Heart left ventricle (tissue), 16 donors: ENCODE measurements at regions not wholly inside any gene's neighbourhood (a gene's known extent, or its start where the extent isn't known, plus 50 kb on each side); places are given as distances from the start of the nearest gene placed in this dataset.

Experiments
- ATAC-seq, 4 donors: fragments of 200-7000 bp; cut with Tn5 transposase; one replicate each; pipeline ENCODE4 v1.9.1; 2020 to 2022; ENCODE audit warnings: moderate library complexity in 4 of 4, mild to moderate bottlenecking in 3 of 4, moderate number of reproducible peaks in 1 of 4
- DNase-seq, 5 donors: peaks; one replicate each; pipeline ENCODE4 v3.0.0-alpha.2; 2020
- H3K27ac ChIP-seq, 12 donors: fragments of 200-600 bp; sonication (generic) in 4 of 12; one replicate each; pipeline versions ENCODE4 v1.5.0 to v1.8.0; 2016 to 2022; ENCODE audit warnings: mild to moderate bottlenecking in 2 of 12
- H3K27me3 ChIP-seq, 9 donors: fragments of 200-600 bp; sonication (generic) in 2 of 9; one replicate each; pipeline versions ENCODE4 v1.5.1 to v1.8.0; 2016 to 2022; ENCODE audit warnings: mild to moderate bottlenecking in 3 of 9
- H3K36me3 ChIP-seq, 9 donors: fragments of 200-600 bp; sonication (generic) in 2 of 9; one replicate each; pipeline versions ENCODE4 v1.5.0 to v1.8.0; 2018 to 2022; ENCODE audit warnings: mild to moderate bottlenecking in 2 of 9
- H3K4me1 ChIP-seq, 12 donors: fragments of 200-600 bp; sonication (generic) in 4 of 12; one replicate each; pipeline versions ENCODE4 v1.5.0 to v1.8.0; 2016 to 2022; ENCODE audit warnings: mild to moderate bottlenecking in 3 of 12
- H3K4me3 ChIP-seq, 12 donors: fragments of 200-600 bp; sonication (generic) in 4 of 12; one replicate each; pipeline versions ENCODE4 v1.5.0 to v1.8.0; 2017 to 2022; ENCODE audit warnings: mild to moderate bottlenecking in 9 of 12, moderate library complexity in 4 of 12
- H3K9me3 ChIP-seq, 12 donors: fragments of 200-600 bp; sonication (generic) in 4 of 12; one replicate each; pipeline versions ENCODE4 v1.5.0 to v1.8.0; 2016 to 2022; ENCODE audit warnings: mild to moderate bottlenecking in 1 of 12
- POLR2A ChIP-seq, 2 donors: fragments of 450-650 bp; IDR thresholded peaks; one replicate each; pipeline ENCODE4 v1.6.1; 2017; ENCODE audit warnings: antibody characterized with exemption in 2 of 2, mild to moderate bottlenecking in 2 of 2, moderate library complexity in 2 of 2
- WGBS, 4 donors: extraction: QIAGEN DNeasy Blood & Tissue Kit in 2 of 4; methylation state at CpG; one replicate each; pipeline versions ENCODE4 v1.1.5 to v1.1.7; 2013 to 2018; 5-methylcytosine and 5-hydroxymethylcytosine counted together
- intact Hi-C, 10 donors: fragments of 100-400 bp; cut with DNase I; formaldehyde crosslinking; loops; one replicate each; pipeline versions ENCODE4 v1.11.1 to v1.14.2; 2022
- TF ChIP-seq, protein P1 (sequence below), 12 donors: fragments of 200-600 bp; sonication (generic) in 4 of 12; IDR thresholded peaks; one replicate each; pipeline versions ENCODE4 v1.5.0 to v1.8.0; 2018 to 2022; ENCODE audit warnings: antibody characterized with exemption in 12 of 12, mild to moderate bottlenecking in 5 of 12
- donor health status: ischemic (EF 13 %, LVEDD 7.1; RV severe dilation, severe dysfunction).
- donor health status: healthy with polysubstance abuse.
- donor health status: DM: no; HTN: yes; CAD: no.
- donor health status: DM: no; HTN: no; CAD: no.
- donor health status: ischemic (EF 25% LVEDD 6.9; RV normal size, moderate dysfunction).
- donor health status: ischemic (EF 25% LVEDD 5.7; RV mildly dilated, moderate dysfunction).
- donor health status: healthy.
- donor health status: DM: yes; HTN: yes; CAD: no.
- donor health status: ischemic (EF 35%, LVEDD 5.7; RV mildly dilated, moderate dysfunction).
- donor health status: nonischemic (EF 11% LVEDD 7.7; RV severe dilation, severe dysfunction).
- donor health status: DM: yes; HTN: yes; CAD: no.
- donor health status: PGD.
- donor health status: ischemic (EF 29% LVEDD 5.4; RV normal size, mild dysfunction).
- donor health status: nonischemic (EF 23%, LVEDD 6.1; RV moderate dilation, normal function).

DNA sequence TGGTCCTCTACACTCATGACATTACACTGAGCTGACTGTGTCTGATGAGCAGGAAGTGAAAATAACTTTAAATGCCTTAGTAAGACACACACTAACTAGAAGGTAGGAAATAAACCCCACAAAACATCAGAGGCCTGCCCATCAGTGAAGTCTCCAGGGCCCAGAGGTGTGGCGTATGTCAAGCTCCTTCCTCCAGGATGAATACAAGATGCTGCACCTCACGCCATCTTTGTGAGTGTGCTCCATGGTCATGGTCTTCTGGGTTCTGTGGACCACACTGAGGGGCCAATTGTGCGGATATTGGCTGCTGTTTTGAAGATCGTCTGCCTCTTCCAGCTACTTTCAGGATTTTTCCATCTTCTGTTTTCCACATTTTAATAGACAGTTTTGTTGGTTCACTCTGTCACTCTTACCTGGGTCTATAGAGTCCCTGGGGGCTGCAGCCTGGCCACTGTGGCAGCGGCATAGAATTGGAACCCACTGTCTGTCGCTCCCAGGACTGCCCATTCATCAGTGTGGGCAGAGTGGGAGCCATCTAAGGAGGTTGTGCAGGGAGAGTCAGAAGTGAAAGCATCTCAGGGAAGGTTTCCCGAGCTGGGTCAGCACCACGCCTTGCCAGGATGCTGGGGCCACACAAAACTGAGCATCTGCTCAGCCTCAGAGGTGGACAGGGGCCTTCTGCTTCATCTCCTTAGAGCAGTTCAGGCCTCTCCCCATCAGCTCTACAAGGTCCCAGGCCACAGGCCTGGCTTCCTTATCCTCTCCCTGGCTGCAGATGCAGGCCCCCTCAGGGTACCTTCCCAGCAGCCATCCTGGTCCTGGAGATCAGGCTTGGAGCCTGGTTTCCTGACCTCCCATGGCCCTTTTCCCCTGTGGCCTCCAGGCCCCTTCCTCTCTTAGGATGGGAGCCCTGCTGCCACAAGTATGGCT lies 57.5 kb upstream of the C14orf180 start:
- Histone ChIP-seq H3K4me1 (no peaks in the 10 kb centered on the region), H3K4me3 (no peak overlapping the region), H3K9me3 (peaks cover 0 to 18% (median 4%) of the 10 kb centered on the region in 12 donors), H3K36me3 (no peaks in the 10 kb centered on the region), H3K27me3 (no peaks in the 10 kb centered on the region), H3K27ac (no peak overlapping the region)
- ATAC-seq = no peak
- intact Hi-C loops = no loop called here
- WGBS, 4 donors = 81 to 96% (median 87%) methylated on average over 8 of the region's 8 CpGs
- no peak for DNase-seq
- TF ChIP-seq, protein P1, sequence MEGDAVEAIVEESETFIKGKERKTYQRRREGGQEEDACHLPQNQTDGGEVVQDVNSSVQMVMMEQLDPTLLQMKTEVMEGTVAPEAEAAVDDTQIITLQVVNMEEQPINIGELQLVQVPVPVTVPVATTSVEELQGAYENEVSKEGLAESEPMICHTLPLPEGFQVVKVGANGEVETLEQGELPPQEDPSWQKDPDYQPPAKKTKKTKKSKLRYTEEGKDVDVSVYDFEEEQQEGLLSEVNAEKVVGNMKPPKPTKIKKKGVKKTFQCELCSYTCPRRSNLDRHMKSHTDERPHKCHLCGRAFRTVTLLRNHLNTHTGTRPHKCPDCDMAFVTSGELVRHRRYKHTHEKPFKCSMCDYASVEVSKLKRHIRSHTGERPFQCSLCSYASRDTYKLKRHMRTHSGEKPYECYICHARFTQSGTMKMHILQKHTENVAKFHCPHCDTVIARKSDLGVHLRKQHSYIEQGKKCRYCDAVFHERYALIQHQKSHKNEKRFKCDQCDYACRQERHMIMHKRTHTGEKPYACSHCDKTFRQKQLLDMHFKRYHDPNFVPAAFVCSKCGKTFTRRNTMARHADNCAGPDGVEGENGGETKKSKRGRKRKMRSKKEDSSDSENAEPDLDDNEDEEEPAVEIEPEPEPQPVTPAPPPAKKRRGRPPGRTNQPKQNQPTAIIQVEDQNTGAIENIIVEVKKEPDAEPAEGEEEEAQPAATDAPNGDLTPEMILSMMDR (IDR thresholded peaks at IDR 0.05) = no peak
- TF ChIP-seq POLR2A (IDR thresholded peaks at IDR 0.05) = no peak

GRCh38 chr14:104522926-104523545 lies 56.5 kb upstream of the C14orf180 start:
- intact Hi-C loops = no loop called here
- Histone ChIP-seq H3K27ac (no peak overlapping the region), H3K4me3 (no peak overlapping the region), H3K27me3 (no peaks in the 10 kb centered on the region), H3K9me3 (peaks cover 0 to 16% (median 3%) of the 10 kb centered on the region in 12 donors), H3K36me3 (no peaks in the 10 kb centered on the region), H3K4me1 (no peaks in the 10 kb centered on the region)
- 82 to 95% (median 92%) methylated on average over 12 to 13 of the region's 13 CpGs for WGBS, 4 donors
- no peak for ATAC-seq
- TF ChIP-seq POLR2A (IDR thresholded peaks at IDR 0.05) = no peak
- TF ChIP-seq, protein P1 (IDR thresholded peaks at IDR 0.05) = no peak
- DNase-seq = no peak

DNA sequence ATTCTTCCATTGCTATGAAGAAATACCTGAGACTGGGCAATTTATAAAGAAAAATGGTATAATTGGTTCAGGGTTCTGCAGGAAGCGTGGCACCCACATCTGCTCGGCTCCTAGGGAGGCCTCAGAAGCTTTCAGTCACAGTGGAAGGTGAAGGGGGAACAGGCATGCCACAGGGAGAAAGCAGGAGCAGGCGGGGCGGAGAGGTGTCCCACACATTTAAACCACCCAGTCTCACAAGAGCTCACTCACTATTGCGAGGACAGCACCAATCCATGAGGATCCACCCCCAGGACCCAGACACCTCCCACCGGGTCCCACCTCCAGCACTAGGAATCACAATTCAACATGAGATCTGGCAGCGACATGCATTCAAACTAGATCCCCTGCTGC lies 56.0 kb upstream of the C14orf180 start:
- TF ChIP-seq POLR2A (IDR thresholded peaks at IDR 0.05) = no peak
- TF ChIP-seq, protein P1 (IDR thresholded peaks at IDR 0.05) = no peak
- ATAC-seq = no peak
- no peak overlapping the region for H3K27ac ChIP-seq
- WGBS, 4 donors = 88 to 98% (median 94%) methylated on average over 7 of the region's 7 CpGs
- no peaks in the 10 kb centered on the region for H3K36me3 ChIP-seq
- H3K27me3 ChIP-seq = no peaks in the 10 kb centered on the region
- no peaks in the 10 kb centered on the region for H3K4me1 ChIP-seq
- no peak overlapping the region for H3K4me3 ChIP-seq
- intact Hi-C loops = no loop called here
- DNase-seq = no peak
- peaks cover 0 to 21% (median 6%) of the 10 kb centered on the region in 12 donors for H3K9me3 ChIP-seq

DNA sequence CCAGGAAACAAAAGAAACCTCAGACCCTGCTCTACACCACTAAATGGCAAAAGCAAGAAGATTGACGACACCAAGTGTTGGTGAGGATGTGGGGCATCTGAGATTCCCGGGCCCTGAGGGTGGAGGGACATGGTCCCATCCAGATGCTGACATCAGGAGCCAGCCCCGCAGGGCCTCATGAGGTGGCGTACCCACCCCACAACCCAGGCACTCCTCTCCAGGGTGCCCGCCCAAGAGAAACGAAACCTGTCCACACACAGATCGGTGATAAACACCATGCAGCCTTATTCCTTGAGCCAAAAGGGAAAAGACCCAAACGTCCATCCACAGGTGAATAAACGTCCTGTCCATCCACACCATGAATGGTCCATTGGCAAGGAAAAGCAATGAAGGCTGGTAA lies 54.8 kb upstream of the C14orf180 start:
- Histone ChIP-seq H3K4me3 (no peak overlapping the region), H3K36me3 (no peaks in the 10 kb centered on the region), H3K27me3 (no peaks in the 10 kb centered on the region), H3K4me1 (no peaks in the 10 kb centered on the region), H3K9me3 (peaks cover 0 to 21% (median 6%) of the 10 kb centered on the region in 12 donors), H3K27ac (no peak overlapping the region)
- intact Hi-C loops = no loop called here
- no peak for DNase-seq
- WGBS, 4 donors = 79 to 83% (median 81%) methylated on average over 8 to 9 of the region's 9 CpGs
- TF ChIP-seq, protein P1 (IDR thresholded peaks at IDR 0.05) = no peak
- TF ChIP-seq POLR2A (IDR thresholded peaks at IDR 0.05) = no peak
- ATAC-seq = no peak
